ENCODE measurements at regions not wholly inside any gene's neighbourhood (a gene's known extent, or its start where the extent isn't known, plus 50 kb on each side); places are given as distances from the start of the nearest gene placed in this dataset.

GRCh38 chr7:94284104-94284503 lies 110.6 kb upstream of the COL1A2 start:
- no peak for TF ChIP-seq CTCF (conservative IDR thresholded peaks at IDR 0.05)
- no peak for TF ChIP-seq EZH2 (IDR thresholded peaks at IDR 0.05; ENCODE audit: low read depth)
